Right ventricle myocardium inferior (tissue), 1 donor: ENCODE measurements at regions not wholly inside any gene's neighbourhood (a gene's known extent, or its start where the extent isn't known, plus 50 kb on each side); places are given as distances from the start of the nearest gene placed in this dataset.

Experiments used
- ATAC-seq: fragments of 200-7000 bp; cut with Tn5 transposase; one replicate; pipeline ENCODE4 v1.9.1; 2020; ENCODE audit warnings: mild to moderate bottlenecking, moderate library complexity
- DNase-seq: peaks from one replicate; pipeline ENCODE4 v3.0.0; 2021; ENCODE audit errors: missing footprints
- intact Hi-C: fragments of 100-400 bp; cut with DNase I; formaldehyde crosslinking; loops from one replicate; pipeline ENCODE4 v1.11.0; 2022
- donor health status: DM: no; HTN: yes; CAD: no; lungs with severe emphysema.

DNA sequence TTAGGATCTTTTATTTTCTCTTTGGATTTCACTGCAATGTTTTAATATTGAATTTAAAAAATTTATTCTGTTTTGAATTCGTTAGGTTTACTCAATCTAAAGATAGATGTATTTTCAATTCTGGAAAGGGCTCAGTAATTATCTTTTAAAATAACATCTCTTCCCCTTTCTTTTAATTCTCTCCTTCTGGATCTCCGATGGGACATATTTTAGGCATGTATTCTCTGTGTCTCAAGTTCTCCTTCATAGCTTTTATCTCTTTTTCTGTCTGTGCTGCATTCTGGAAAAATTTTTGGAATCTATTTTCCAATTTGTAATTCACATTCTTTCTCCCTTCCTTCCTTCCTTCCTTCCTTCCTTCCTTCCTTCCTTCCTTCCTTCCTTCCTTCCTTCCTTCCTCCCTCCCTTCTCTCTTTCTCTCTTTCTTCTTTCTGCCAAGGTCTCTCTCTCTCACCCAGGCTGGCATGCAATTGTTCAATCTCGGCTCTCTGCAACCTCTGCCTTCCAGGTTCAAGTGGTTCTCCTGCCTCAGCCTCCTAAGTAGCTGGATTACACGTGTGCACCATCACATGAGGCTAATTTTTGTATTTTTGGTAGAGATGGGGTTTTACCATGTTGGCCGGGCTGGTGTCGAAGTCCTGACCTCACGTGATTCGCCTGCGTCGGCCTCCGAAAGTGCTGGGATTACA, 98.5 kb upstream of the CTTNBP2 start:
- no peak for DNase-seq
- intact Hi-C loops, result no loop called here
- ATAC-seq, result no peak

DNA sequence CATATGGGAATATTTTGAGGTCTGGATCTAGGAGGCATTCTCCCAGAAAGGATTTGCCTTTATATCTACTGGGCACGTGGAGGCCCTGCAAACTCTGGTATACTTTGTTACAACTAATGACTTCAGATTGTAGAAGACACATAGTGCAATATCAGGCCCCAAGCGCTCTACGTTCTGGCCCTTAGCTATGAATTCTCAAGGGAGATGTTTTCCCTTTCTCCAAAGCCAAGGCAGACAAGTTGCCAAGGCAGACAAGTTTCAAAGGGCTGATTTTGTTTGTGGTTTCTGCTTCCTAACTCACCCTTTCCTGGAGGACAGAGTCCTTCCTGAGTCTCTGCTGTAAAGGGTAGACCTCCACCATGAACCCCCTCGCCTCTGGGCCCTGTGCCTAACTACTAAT, 99.4 kb upstream of the CTTNBP2 start:
- intact Hi-C loops, result no loop called here
- ATAC-seq (peak; percentile 90), DNase-seq (no peak)

DNA sequence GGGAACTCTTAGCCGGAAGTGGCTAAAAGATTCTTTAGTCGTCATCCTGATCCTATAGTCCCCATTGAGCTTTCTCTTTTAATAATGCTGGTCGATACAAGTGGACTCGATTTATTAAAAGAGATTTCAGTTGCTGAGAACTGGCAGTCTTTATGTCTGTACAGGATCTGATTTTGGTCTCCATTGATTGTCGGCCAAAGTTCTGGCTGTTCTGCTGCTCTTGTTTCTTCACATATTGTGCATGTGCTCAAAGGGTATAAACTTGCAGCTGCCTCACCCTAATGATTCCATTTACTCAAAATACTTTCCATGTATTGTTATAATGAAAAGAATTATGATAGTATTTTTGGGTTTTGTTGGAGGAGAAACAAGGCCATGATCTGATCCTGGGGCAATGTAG, 100.7 kb upstream of the CTTNBP2 start:
- no peak for ATAC-seq
- intact Hi-C loops, result no loop called here
- no peak for DNase-seq

DNA sequence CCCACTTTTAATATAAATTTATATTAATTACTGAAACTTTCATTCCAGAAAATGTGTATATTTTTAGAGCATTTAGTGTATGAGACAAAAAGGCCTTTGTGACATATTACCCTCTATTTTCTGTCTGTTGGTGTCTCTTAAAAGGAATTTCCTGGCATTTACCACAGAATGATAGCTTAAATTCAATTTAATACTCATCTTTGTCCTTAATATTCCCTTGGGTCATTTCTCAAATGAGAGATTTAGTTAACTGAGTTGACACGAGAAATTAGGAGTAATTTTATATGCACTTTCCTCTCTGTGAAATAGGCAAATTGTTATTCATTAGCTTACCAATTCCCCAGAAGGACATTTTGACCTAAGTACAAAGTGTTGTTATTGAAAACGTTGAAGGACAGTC, 101.7 kb upstream of the CTTNBP2 start:
- no peak for ATAC-seq
- no peak for DNase-seq
- intact Hi-C loops, result no loop called here

DNA sequence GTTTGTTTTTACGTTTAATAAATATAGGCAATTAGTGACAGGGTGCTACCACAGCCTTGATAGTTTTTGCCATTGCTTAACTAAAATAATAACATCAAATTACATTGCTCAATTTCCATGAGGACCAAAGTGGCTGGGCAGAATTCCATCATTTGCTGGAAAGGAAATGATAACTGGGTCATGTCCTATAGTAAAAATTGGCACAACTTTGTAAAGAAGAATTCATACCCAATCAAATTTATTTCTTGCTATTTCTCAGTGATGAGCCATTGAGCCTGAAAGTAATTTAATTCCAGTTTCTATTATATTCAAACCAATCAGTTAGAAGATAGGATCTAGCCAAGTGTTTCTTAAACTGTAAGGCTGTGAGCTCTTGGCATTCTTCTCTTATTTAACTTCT, 102.2 kb upstream of the CTTNBP2 start:
- intact Hi-C loops, result no loop called here
- no peak for DNase-seq
- no peak for ATAC-seq

DNA sequence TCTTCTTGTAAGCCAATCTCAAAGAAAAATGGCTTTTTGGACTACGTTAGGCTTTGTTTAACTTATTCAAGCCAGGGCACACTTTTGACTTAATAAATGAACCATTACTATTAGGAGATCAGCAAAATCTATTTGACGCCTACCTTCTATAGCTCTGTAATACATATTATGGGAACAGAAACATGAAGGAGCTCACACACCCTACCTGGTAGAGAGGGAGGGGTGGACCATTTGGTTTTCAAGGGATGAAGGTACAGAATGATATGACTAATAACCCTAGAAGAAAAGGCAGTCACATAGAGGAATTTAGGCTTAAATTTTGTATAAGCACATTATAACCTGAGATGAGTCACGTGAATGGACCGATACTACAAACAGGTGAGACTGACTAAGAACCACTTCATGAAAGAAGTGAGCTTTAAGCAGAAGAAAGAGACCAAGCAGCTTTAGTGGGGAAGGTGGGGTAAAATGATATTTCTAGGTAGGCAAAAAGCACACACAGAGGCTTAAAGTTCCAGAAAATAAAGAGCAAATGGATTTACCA, 106.8 kb upstream of the CTTNBP2 start:
- no peak for ATAC-seq
- DNase-seq, result no peak
- intact Hi-C loops, result no loop called here

DNA sequence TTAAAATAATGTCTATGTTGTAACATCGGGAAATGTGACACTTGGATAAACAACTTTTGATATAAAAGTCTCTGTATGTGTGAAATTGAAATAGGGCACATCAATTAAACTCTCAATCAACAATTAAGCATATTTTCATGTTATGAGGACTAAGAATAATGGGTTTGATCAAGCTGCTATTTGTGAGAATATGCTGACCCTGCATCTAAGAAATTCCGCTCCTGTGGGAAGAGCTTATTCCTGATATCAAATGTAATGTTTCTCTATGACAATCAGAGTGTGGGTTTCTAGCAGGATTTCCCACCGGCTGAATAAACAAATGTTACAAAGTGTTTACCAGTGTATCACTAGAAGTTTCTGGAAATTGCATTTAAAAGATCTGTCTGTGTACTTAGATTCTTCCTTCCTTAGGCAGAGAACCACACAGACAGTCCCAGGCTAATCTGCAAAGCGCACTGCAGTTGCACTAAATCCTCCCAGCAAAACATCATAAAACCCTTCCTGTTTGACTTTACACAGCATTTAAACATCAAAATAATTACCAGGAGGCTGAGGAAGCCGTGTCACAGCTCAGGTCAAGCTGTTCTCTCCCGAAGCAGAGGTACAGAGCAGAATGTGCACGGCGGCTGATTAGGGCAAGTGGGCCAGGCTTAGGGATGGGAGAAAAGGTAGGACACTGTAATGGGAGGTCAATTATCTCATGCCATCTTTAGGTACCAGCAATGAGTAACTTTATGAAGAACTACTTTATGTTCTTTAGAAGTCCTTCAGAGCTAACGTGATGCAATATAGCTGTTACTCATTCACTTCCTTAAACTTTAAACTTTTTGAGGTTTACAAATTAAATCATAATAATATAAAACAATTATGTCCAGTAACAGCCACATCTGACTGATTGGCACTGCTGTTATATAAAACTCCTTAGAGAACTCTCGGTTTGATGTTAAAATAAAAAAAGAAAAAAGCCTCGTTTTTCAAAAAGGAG, 109.1 kb upstream of the CTTNBP2 start:
- ATAC-seq (no peak), DNase-seq (no peak)
- intact Hi-C loops, result no loop called here

DNA sequence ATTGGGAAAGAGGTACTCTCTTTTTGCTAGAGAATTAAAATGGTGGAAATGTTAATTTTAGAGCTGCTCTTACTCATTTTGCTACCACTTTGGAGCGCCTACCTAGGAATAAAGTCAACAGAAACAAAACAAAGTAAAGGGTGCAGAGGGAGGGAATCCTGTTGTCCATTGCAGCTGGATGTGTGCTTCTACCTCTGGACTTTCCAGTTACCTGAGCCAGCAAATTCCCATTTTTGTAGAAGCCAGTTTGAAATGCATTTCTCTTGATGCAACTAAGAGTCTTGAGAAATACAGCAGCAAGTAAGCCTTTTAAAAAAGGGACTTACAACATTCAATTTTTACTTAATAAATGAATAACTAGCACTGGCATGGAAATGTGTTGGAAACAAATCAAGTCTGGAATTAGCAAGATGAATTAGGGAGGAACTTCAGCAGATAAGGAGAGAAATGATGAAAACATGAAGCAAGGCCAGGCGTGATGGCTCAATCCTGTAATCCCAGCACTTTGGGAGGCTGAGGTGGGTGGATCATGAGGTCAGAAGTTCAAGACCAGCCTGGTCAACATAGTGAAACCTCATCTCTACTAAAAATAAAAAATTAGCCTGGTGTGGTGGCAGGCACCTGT, 113.5 kb upstream of the CTTNBP2 start:
- DNase-seq, result no peak
- intact Hi-C loops, result no loop called here
- peak; percentile 64 for ATAC-seq

DNA sequence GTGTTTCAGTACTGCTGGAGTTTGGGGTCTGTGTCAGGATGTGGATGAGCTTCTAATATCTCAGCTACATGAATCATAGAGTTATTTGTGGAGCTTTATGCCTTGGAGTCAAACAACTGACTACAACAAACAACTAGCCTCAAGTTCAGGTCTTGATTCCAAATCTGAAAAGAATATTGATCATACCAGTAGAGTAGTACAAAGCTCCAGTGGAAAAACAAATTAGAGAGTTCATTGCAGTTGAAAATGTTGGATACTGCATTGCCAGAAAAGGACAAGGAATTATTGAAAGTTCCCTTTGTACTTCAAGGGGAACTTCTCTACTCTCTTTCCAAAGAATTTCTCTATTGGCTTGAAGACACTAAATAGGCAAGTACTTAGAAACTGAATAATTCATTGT, 117.6 kb upstream of the CTTNBP2 start:
- intact Hi-C loops, result no loop called here
- ATAC-seq, result no peak
- DNase-seq, result no peak

DNA sequence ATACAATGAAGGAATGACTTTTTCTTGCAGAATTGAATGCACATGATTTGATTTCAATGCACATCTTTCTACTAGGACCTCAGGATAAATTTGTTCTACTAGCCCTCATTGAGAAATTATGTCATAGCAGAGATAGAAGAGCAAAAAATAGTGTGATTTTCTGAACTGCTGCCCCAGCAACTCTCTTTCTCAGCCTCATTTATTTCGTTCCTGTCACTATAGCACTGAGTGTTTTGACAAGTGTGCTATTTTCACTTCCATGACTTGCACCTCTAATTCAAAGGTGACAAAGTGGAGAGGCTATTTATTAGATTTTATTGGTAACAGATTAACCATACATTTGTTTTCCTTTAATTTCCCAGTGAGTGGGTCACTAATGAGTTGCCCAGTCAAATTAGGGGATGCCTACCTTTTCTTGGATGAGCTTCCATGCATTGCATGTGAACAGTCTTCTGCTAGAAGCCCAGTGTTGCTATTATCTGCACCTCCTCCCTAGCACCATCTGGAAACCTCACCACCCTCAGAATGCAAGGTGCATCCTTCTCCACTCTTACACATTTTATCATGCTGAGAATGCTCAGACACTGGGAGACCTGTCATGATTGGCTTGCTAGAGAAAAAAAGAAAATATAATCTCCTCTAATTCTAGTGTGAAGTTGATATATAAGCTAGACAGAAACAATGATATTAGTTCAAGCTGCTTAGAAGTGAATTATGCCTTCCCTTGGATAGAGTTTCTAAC, 119.6 kb upstream of the CTTNBP2 start:
- DNase-seq (no peak), ATAC-seq (no peak)
- intact Hi-C loops, result no loop called here

DNA sequence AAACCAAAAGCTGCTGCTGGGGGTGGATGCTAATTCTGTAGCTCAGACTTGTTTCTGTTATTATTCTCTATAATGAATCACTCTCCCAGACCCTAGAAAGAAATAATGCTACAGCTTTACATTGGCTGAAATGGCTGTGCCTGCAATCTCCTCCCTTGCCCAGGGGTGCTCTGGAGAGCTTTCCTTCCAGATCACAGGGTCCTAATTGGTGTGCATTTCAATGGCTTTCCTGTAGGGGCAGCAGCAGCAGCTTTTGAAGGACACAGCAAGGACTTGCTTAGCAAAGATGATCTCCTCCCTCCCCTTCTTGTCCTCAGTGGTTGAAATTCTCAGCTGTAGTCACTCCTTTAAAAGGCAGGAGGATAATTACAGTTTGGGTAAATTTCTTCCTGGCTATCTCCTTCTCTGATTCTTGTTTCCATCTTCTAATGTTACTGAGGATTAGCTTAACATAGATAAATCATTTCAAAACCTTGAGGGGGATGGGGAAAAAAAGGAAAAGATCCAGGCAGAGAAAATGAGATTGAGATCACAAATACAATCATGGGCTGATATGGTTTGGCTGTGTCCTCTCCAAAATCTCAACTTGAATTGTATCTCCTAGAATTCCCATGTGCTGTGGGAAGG, 120.2 kb upstream of the CTTNBP2 start:
- intact Hi-C loops, result no loop called here
- DNase-seq (no peak), ATAC-seq (no peak)

DNA sequence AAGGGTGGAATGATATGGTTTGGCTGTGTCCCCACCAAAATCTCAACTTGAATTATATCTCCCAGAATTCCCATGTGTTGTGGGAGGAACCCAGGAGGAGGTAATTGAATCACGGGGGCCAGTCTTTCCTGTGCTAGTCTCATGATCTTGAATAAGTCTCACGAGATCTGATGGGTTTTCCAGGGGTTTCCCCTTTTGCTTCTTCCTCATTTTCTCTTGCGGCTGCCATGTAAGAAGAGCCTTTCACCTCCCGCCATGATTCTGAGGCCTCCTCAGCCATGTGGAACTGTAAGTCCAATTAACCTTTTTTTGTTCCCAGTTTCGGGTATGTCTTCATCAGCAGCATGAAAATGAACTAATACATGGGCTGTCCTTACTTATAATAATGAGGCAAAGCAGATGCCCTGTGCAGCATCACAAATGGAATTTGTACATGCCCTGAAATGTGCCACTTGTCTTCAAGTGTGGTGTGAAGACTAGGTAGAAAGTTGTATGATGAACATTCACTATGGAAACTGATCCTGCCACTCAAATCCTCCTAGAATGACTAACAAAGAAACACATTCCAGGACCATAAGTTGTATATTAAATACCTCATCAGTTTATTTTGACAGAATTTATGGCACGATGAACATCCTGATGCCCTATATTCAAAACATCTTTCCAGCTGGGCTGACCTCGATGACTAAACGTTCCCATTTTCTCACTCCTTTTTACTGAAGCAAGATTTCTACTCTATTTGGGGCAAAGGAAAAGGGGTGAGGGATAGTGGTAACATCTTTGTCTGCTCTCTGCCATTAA, 122.8 kb upstream of the CTTNBP2 start:
- no peak for ATAC-seq
- DNase-seq, result no peak
- intact Hi-C loops, result no loop called here

DNA sequence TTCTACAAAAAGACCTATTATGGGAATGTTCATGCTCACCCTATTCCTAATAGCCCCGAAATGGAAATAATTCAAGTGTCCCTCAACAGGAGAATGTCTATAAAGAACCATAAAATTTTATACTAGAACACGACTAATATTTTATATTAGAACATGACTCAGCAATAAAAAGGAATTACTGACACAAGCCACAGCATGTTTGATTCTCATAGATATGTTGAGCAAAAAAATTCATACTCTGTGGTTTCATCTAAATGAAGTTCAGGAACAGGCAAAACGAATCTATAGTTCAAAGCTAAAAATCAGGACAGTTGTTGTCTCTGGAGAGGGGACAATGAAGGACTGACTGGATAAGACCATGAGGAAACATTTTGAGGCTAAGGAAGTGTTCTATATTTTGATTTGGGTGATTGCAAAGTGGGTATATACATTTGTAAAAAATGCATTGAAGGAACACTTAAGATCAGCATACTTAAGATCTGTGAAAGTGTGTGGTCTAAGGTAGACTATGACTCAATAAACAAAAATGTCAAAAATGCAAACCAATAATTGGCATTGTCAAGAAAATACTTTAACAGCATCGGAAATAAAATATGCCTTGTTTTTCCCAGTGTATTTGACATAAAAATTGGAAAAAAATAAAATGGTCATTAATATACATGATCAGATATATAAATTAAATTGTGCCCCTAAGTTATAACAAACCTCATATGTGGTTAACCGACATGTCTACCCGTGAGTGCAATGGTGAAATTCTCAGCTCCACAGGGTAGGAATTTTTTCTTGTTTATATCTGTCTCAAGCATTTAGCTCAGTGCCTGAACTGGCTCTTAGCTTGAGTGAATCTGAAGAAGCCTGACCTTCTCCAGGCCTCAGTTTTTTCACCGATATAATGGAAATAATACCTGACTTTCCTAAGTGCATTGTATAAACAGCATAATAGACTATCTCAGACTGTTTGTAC, 124.9 kb upstream of the CTTNBP2 start:
- intact Hi-C loops, result no loop called here
- DNase-seq, result no peak
- no peak for ATAC-seq

DNA sequence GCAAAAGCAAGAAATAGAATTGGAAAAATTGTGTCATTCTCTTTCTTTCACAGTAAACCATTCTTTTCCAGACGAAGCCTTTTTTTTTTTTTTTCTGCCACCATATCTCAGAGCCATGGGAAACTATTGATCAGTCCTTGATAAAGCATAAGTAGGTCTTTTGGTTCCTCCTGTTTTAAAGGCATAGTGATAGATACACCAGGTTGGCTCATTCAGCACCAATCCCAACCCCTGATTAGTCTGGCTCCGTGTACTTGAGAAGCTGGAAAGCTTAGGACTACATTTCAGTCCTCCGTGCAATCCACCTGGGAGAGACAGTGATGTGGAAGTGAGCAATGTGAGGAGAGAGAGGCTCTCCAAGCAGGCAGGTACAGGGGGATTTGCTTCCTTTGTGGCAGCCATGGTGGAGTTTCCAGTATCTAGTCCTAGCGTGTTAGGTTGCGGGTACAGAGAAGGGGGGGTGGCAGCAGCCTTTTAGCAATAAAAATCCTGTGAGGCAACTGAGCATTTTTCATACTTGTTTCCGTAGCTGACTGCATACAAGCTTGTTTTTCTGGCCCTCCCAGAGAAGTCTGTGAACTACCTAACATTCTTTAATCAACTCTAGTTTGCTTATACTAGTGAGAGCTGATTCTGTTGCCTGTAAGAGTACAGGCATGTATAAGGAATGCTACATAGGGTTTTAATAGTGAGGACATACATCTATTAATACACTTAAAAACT, 127.4 kb upstream of the CTTNBP2 start:
- DNase-seq (no peak), ATAC-seq (no peak)
- intact Hi-C loops, result no loop called here

DNA sequence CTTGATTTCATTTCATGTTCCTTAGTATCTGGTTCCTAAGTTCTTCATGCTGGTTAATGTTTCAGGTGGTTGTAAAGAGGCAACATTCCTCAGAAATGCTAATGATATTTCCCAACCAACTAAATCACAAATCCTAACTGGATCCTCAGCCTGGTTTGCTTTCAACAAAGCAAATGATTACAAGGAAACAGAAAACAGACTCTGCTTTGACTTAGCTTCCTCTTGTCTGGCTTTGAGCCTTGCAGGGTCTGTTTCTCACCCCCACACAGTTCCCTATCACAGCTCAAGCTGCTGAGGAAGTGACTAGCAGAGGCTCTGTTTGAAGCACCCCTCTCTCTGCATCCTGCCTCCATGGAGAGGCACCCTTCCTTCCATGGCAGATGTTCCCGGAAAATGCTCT, 130.2 kb upstream of the CTTNBP2 start:
- no peak for ATAC-seq

DNA sequence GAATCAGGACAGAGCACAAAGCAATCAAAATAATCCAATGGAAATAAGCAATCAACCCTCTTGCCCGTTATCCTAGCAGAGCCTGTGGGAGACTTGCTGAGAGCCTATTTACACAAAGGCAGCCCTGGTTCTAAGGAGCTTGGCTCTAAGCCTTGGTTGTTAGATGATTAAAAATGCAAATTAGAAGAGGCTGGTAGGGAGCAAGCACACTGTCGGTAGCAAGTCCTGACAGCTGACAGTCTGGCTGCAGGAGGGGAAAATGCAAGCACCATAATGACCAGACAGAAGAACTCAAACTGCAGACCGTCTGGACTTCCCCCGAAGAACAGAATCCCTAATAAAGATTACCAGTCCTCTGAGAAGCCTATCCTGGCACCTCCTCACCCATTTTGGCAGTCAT, 131.8 kb upstream of the CTTNBP2 start:
- ATAC-seq, result no peak
- intact Hi-C loops, result no loop called here

More for the DNA sequence above, 130.2 kb upstream of the CTTNBP2 start:
- no peak for DNase-seq
- intact Hi-C loops, result no loop called here

More for the DNA sequence above, 131.8 kb upstream of the CTTNBP2 start:
- no peak for DNase-seq
